ENCODE measurements at regions not wholly inside any gene's neighbourhood (a gene's known extent, or its start where the extent isn't known, plus 50 kb on each side); places are given as distances from the start of the nearest gene placed in this dataset.

GRCh38 chr1:39116116-39116607 lies 88.3 kb upstream of the MACF1 start:
- H3K9ac ChIP-seq (ENCODE audit: insufficient read depth in 1 of 2, low read depth in 2 of 2, low read length in 2 of 2): no peak overlapping the region
- ChIA-PET POLR2A (interaction anchor here (1.0 to 1.5 kb wide), 2 partner anchors 10 to 11 kb away, joined by 3 to 8 read pairs; no protein-coding TSS in a partner anchor), CTCF (ENCODE audit: low intra/inter-chr PET ratio) (no interaction called here)
- H3K4me2 ChIP-seq (ENCODE audit: insufficient read depth, low read length): peak overlapping the region; percentile 44
- H3K9me1 ChIP-seq (ENCODE audit: control insufficient read depth, insufficient read depth, low read length): no peaks in the 10 kb centered on the region
- in situ Hi-C loops (cut with MboI): no loop called here
- peaks cover 26 to 45% of the 10 kb centered on the region in 2 experiments for H3K4me1 ChIP-seq (replicated peaks in 1 of 2; ENCODE audit: control insufficient read depth in 2 of 2, insufficient read depth in 2 of 2, low read length in 2 of 2)
- no peaks in the 10 kb centered on the region for H3K27me3 ChIP-seq (ENCODE audit: control insufficient read depth in 2 of 2, insufficient read depth in 2 of 2, low read length in 2 of 2)
- H3K36me3 ChIP-seq (ENCODE audit: control insufficient read depth, insufficient read depth, low read length): no peaks in the 10 kb centered on the region
- no TSS peak for BruUV-seq (replicated peaks)
- ATAC-seq (no peak), FAIRE-seq (no peak), DNase-seq (ENCODE audit: extremely low read depth in 1 of 4, low spot score in 3 of 4) (no peak)
- H3K9me3 ChIP-seq (replicated peaks; ENCODE audit: control insufficient read depth, insufficient read depth, low read depth, low read length): no peaks in the 10 kb centered on the region
- H3K79me2 ChIP-seq (ENCODE audit: control insufficient read depth, insufficient read depth, low read length): peaks cover 39% of the 10 kb centered on the region
- no peak overlapping the region for H2AFZ ChIP-seq (ENCODE audit: low read depth, low read length)
- TF ChIP-seq PRPF4 (IDR thresholded peaks at IDR 0.05; ENCODE audit: insufficient read depth, low read depth, low read length, poor library complexity, severe bottlenecking): no peak
- TF ChIP-seq BHLHE40 (IDR thresholded peaks at IDR 0.05; ENCODE audit: low read length): 0 out of 2 replicates have a peak, but pooled peaks have one; percentile 16
- 0 out of 2 replicates have a peak, but pooled peaks have one; percentile 6 for TF ChIP-seq NKRF (IDR thresholded peaks at IDR 0.05; ENCODE audit: borderline replicate concordance)
- 0 out of 4 replicates have a peak, but pooled peaks of 1 of the 2 experiments have one; percentile 5 for TF ChIP-seq FOXK2 (conservative IDR thresholded peaks at IDR 0.05 in 1 of 2, IDR thresholded peaks at IDR 0.05 in 1 of 2; ENCODE audit: low read depth in 2 of 2)
- intact Hi-C loops (cut with micrococcal nuclease): no loop called here
- 39% methylated on average over 3 of the region's 3 CpGs for WGBS (ENCODE audit: insufficient coverage, low coverage, missing lambda C conversion rate)
- H3K27ac ChIP-seq (ENCODE audit: extremely low read depth, low read depth, low read length): peak overlapping the region; percentile 40; the same call in 2 of the 3 replicates
- H4K20me1 ChIP-seq (replicated peaks; ENCODE audit: control insufficient read depth, insufficient read depth, low read length): 0 out of 2 replicates have a peak, but pooled peaks cover 3% of the 10 kb centered on the region
- no peak overlapping the region for H3K4me3 ChIP-seq
